ENCODE measurements at regions not wholly inside any gene's neighbourhood (a gene's known extent, or its start where the extent isn't known, plus 50 kb on each side); places are given as distances from the start of the nearest gene placed in this dataset.
"Not testable (repeated sequence)": the region's sequence is repeated elsewhere in the genome, so short reads cannot be mapped to it uniquely, and the experiment has no call there.

- Histone ChIP-seq H3K27ac (ENCODE audit: low read depth in 1 of 2, low read length in 1 of 2) (no peak overlapping the region), H3K27me3 (ENCODE audit: control insufficient read depth in 2 of 2, insufficient read depth in 1 of 2, low read length in 1 of 2) (no peaks in the 10 kb centered on the region), H3K36me3 (ENCODE audit: control insufficient read depth in 2 of 2, insufficient read depth in 2 of 2, low read length in 1 of 2) (no peaks in the 10 kb centered on the region), H3K4me3 (ENCODE audit: low read length in 2 of 2) (no peak overlapping the region), H3K4me1 (ENCODE audit: control insufficient read depth in 2 of 2, insufficient read depth in 2 of 2, low read length in 2 of 2) (no peaks in the 10 kb centered on the region), H3K9me3 (ENCODE audit: control insufficient read depth in 2 of 2, insufficient read depth in 1 of 2, low read length in 1 of 2) (no peaks in the 10 kb centered on the region)
- WGBS = 74% methylated on average over 3 of the region's 3 CpGs
- DNase-seq (ENCODE audit: low read depth in 6 of 9, low spot score in 9 of 9) = no peak
These were observed 240.6 kb downstream of the BRINP2 start for GRCh38 chr1:177411381-177411780.

- H3K9me3 ChIP-seq (ENCODE audit: control insufficient read depth in 2 of 2, insufficient read depth in 1 of 2, low read length in 1 of 2) = no peaks in the 10 kb centered on the region
- H3K4me1 ChIP-seq (ENCODE audit: control insufficient read depth in 2 of 2, insufficient read depth in 2 of 2, low read length in 2 of 2) = no peaks in the 10 kb centered on the region
- DNase-seq (ENCODE audit: low read depth in 6 of 9, low spot score in 9 of 9) = no peak
- H3K27ac ChIP-seq (ENCODE audit: low read depth in 1 of 2, low read length in 1 of 2) = no peak overlapping the region
- no peak overlapping the region for H3K4me3 ChIP-seq (ENCODE audit: low read length in 2 of 2)
- H3K36me3 ChIP-seq (ENCODE audit: control insufficient read depth in 2 of 2, insufficient read depth in 2 of 2, low read length in 1 of 2) = no peaks in the 10 kb centered on the region
- WGBS = 87% methylated on average over 5 of the region's 5 CpGs
- H3K27me3 ChIP-seq (ENCODE audit: control insufficient read depth in 2 of 2, insufficient read depth in 1 of 2, low read length in 1 of 2) = no peaks in the 10 kb centered on the region
These were observed 239.5 kb downstream of the BRINP2 start for GRCh38 chr1:177410179-177410766.

- not testable (repeated sequence) for H3K27me3 ChIP-seq (ENCODE audit: control insufficient read depth in 2 of 2, insufficient read depth in 1 of 2, low read length in 1 of 2); H3K4me1 ChIP-seq (ENCODE audit: control insufficient read depth in 2 of 2, insufficient read depth in 2 of 2, low read length in 2 of 2); DNase-seq (ENCODE audit: low read depth in 6 of 9, low spot score in 9 of 9); H3K4me3 ChIP-seq (ENCODE audit: low read length in 2 of 2); H3K27ac ChIP-seq (ENCODE audit: low read depth in 1 of 2, low read length in 1 of 2); H3K36me3 ChIP-seq (ENCODE audit: control insufficient read depth in 2 of 2, insufficient read depth in 2 of 2, low read length in 1 of 2); H3K9me3 ChIP-seq (ENCODE audit: control insufficient read depth in 2 of 2, insufficient read depth in 1 of 2, low read length in 1 of 2)
- WGBS = 91% methylated on average over 14 of the region's 14 CpGs
These were observed 235.6 kb downstream of the BRINP2 start for GRCh38 chr1:177406323-177406722.

GRCh38 chr1:177392336-177392735, 221.6 kb downstream of the BRINP2 start:
- H3K4me3 ChIP-seq (ENCODE audit: low read length in 2 of 2) = no peak overlapping the region
- no peaks in the 10 kb centered on the region for H3K27me3 ChIP-seq (ENCODE audit: control insufficient read depth in 2 of 2, insufficient read depth in 1 of 2, low read length in 1 of 2)
- H3K4me1 ChIP-seq (ENCODE audit: control insufficient read depth in 2 of 2, insufficient read depth in 2 of 2, low read length in 2 of 2) = no peaks in the 10 kb centered on the region
- no peaks in the 10 kb centered on the region for H3K36me3 ChIP-seq (ENCODE audit: control insufficient read depth in 2 of 2, insufficient read depth in 2 of 2, low read length in 1 of 2)
- 85% methylated on average over 3 of the region's 3 CpGs for WGBS
- DNase-seq (ENCODE audit: low read depth in 6 of 9, low spot score in 9 of 9) = no peak
- H3K27ac ChIP-seq (ENCODE audit: low read depth in 1 of 2, low read length in 1 of 2) = no peak overlapping the region
- no peaks in the 10 kb centered on the region for H3K9me3 ChIP-seq (ENCODE audit: control insufficient read depth in 2 of 2, insufficient read depth in 1 of 2, low read length in 1 of 2)

GRCh38 chr1:177385760-177386698, 215.3 kb downstream of the BRINP2 start:
- Histone ChIP-seq H3K27ac (ENCODE audit: low read depth in 1 of 2, low read length in 1 of 2) (no peak overlapping the region), H3K27me3 (ENCODE audit: control insufficient read depth in 2 of 2, insufficient read depth in 1 of 2, low read length in 1 of 2) (no peaks in the 10 kb centered on the region), H3K36me3 (ENCODE audit: control insufficient read depth in 2 of 2, insufficient read depth in 2 of 2, low read length in 1 of 2) (no peaks in the 10 kb centered on the region), H3K4me3 (ENCODE audit: low read length in 2 of 2) (no peak overlapping the region), H3K4me1 (ENCODE audit: control insufficient read depth in 2 of 2, insufficient read depth in 2 of 2, low read length in 2 of 2) (no peaks in the 10 kb centered on the region), H3K9me3 (ENCODE audit: control insufficient read depth in 2 of 2, insufficient read depth in 1 of 2, low read length in 1 of 2) (peaks cover 0 to 5% of the 10 kb centered on the region in 2 donors)
- WGBS = 77% methylated on average over 5 of the region's 5 CpGs
- no peak for DNase-seq (ENCODE audit: low read depth in 6 of 9, low spot score in 9 of 9)

- no peak for DNase-seq (ENCODE audit: low read depth in 6 of 9, low spot score in 9 of 9)
These were observed 213.7 kb downstream of the BRINP2 start for GRCh38 chr1:177384461-177384860.

GRCh38 chr1:177383715-177384114, 213.0 kb downstream of the BRINP2 start:
- Histone ChIP-seq H3K4me3 (ENCODE audit: low read length in 2 of 2) (no peak overlapping the region), H3K27ac (ENCODE audit: low read depth in 1 of 2, low read length in 1 of 2) (no peak overlapping the region), H3K4me1 (ENCODE audit: control insufficient read depth in 2 of 2, insufficient read depth in 2 of 2, low read length in 2 of 2) (no peaks in the 10 kb centered on the region), H3K27me3 (ENCODE audit: control insufficient read depth in 2 of 2, insufficient read depth in 1 of 2, low read length in 1 of 2) (no peaks in the 10 kb centered on the region), H3K36me3 (ENCODE audit: control insufficient read depth in 2 of 2, insufficient read depth in 2 of 2, low read length in 1 of 2) (no peaks in the 10 kb centered on the region), H3K9me3 (ENCODE audit: control insufficient read depth in 2 of 2, insufficient read depth in 1 of 2, low read length in 1 of 2) (peaks cover 0 to 5% of the 10 kb centered on the region in 2 donors)
- 91% methylated on average over 1 of the region's 1 CpG for WGBS
- no peak for DNase-seq (ENCODE audit: low read depth in 6 of 9, low spot score in 9 of 9)

More at GRCh38 chr1:177384461-177384860, 213.7 kb downstream of the BRINP2 start:
- Histone ChIP-seq H3K4me1 (ENCODE audit: control insufficient read depth in 2 of 2, insufficient read depth in 2 of 2, low read length in 2 of 2) (no peaks in the 10 kb centered on the region), H3K9me3 (ENCODE audit: control insufficient read depth in 2 of 2, insufficient read depth in 1 of 2, low read length in 1 of 2) (peaks cover 0 to 5% of the 10 kb centered on the region in 2 donors), H3K4me3 (ENCODE audit: low read length in 2 of 2) (no peak overlapping the region), H3K27ac (ENCODE audit: low read depth in 1 of 2, low read length in 1 of 2) (no peak overlapping the region), H3K36me3 (ENCODE audit: control insufficient read depth in 2 of 2, insufficient read depth in 2 of 2, low read length in 1 of 2) (no peaks in the 10 kb centered on the region), H3K27me3 (ENCODE audit: control insufficient read depth in 2 of 2, insufficient read depth in 1 of 2, low read length in 1 of 2) (no peaks in the 10 kb centered on the region)
- WGBS = 92% methylated on average over 3 of the region's 3 CpGs

- H3K27ac ChIP-seq (ENCODE audit: low read depth in 1 of 2, low read length in 1 of 2) = no peak overlapping the region
These were observed 207.1 kb downstream of the BRINP2 start for GRCh38 chr1:177377866-177378265.

GRCh38 chr1:177368255-177368654, 197.5 kb downstream of the BRINP2 start:
- Histone ChIP-seq H3K27ac (ENCODE audit: low read depth in 1 of 2, low read length in 1 of 2) (no peak overlapping the region), H3K4me3 (ENCODE audit: low read length in 2 of 2) (no peak overlapping the region), H3K36me3 (ENCODE audit: control insufficient read depth in 2 of 2, insufficient read depth in 2 of 2, low read length in 1 of 2) (no peaks in the 10 kb centered on the region), H3K9me3 (ENCODE audit: control insufficient read depth in 2 of 2, insufficient read depth in 1 of 2, low read length in 1 of 2) (no peaks in the 10 kb centered on the region), H3K4me1 (ENCODE audit: control insufficient read depth in 2 of 2, insufficient read depth in 2 of 2, low read length in 2 of 2) (no peaks in the 10 kb centered on the region), H3K27me3 (ENCODE audit: control insufficient read depth in 2 of 2, insufficient read depth in 1 of 2, low read length in 1 of 2) (no peaks in the 10 kb centered on the region)
- no peak for DNase-seq (ENCODE audit: low read depth in 6 of 9, low spot score in 9 of 9)

More at GRCh38 chr1:177377866-177378265, 207.1 kb downstream of the BRINP2 start:
- no peaks in the 10 kb centered on the region for H3K36me3 ChIP-seq (ENCODE audit: control insufficient read depth in 2 of 2, insufficient read depth in 2 of 2, low read length in 1 of 2)
- no peak for DNase-seq (ENCODE audit: low read depth in 6 of 9, low spot score in 9 of 9)
- H3K4me1 ChIP-seq (ENCODE audit: control insufficient read depth in 2 of 2, insufficient read depth in 2 of 2, low read length in 2 of 2) = no peaks in the 10 kb centered on the region
- no peaks in the 10 kb centered on the region for H3K9me3 ChIP-seq (ENCODE audit: control insufficient read depth in 2 of 2, insufficient read depth in 1 of 2, low read length in 1 of 2)
- WGBS = 74% methylated on average over 2 of the region's 2 CpGs
- no peak overlapping the region for H3K4me3 ChIP-seq (ENCODE audit: low read length in 2 of 2)
- H3K27me3 ChIP-seq (ENCODE audit: control insufficient read depth in 2 of 2, insufficient read depth in 1 of 2, low read length in 1 of 2) = no peaks in the 10 kb centered on the region
